ENCODE measurements at regions not wholly inside any gene's neighbourhood (a gene's known extent, or its start where the extent isn't known, plus 50 kb on each side); places are given as distances from the start of the nearest gene placed in this dataset.

- TF ChIP-seq CTCF (IDR thresholded peaks at IDR 0.05), result no peak
- no peak for TF ChIP-seq POLR2AphosphoS5 (IDR thresholded peaks at IDR 0.05)
Observed at GRCh38 chr20:9909167-9909566, 70.3 kb upstream of the PAK5 start.

Data from prostate gland (tissue), 2 donors.